AG04449 (cell line): ENCODE measurements at regions not wholly inside any gene's neighbourhood (a gene's known extent, or its start where the extent isn't known, plus 50 kb on each side); places are given as distances from the start of the nearest gene placed in this dataset.

Experiments used
- CTCF ChIA-PET: fragments of 350-600 bp; formaldehyde crosslinking; extraction: SDS; loops from one replicate; lab custom pipeline; 2021; ENCODE audit warnings: antibody characterized with exemption; lab: Yijun Ruan, JAX
- POLR2A ChIA-PET: fragments of 400-600, 350-600 bp; formaldehyde crosslinking; extraction: SDS; loops from one replicate; lab custom pipeline; 2020; ENCODE audit warnings: antibody characterized with exemption, inconsistent platforms; lab: Yijun Ruan, JAX
- DNase-seq: peaks from one replicate; pipeline ENCODE4 v3.0.0-alpha.2; 2010; ENCODE audit warnings: low read depth, low spot score
- H3K4me3 ChIP-seq: 2 replicates; pipeline ENCODE4 v1.5.1; 2011; ENCODE audit warnings: low read depth, mild to moderate bottlenecking, control low read depth, low read length
- TF ChIP-seq, protein P1 (sequence below): IDR thresholded peaks from one replicate; pipeline ENCODE4 v1.5.1; 2011; ENCODE audit warnings: mild to moderate bottlenecking, moderate library complexity, low read length, control low read depth, inconsistent platforms; ENCODE audit not compliant: insufficient read depth; ENCODE audit errors: missing control alignments

DNA sequence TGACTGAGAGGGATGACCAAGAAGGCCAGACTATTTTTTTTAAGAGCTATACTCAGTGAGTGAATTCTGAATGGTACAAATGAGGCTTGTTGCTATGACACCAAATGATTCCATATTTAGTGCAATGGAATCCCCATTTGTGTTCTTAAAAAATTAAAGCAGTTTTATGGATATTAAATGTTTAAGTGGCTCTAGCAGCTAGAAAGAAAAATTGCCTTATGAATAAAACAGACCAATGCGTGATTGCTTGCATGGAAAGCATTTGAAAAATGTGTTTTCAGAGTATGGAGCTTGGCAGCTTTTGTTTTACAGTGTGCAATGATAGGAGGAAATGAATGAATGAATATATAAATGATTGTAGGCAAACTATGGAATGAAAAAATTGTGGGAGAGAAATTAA is 238.8 kb upstream of the DPP10 start:
- no peak for DNase-seq
- CTCF ChIA-PET = no interaction called here
- TF ChIP-seq, protein P1, sequence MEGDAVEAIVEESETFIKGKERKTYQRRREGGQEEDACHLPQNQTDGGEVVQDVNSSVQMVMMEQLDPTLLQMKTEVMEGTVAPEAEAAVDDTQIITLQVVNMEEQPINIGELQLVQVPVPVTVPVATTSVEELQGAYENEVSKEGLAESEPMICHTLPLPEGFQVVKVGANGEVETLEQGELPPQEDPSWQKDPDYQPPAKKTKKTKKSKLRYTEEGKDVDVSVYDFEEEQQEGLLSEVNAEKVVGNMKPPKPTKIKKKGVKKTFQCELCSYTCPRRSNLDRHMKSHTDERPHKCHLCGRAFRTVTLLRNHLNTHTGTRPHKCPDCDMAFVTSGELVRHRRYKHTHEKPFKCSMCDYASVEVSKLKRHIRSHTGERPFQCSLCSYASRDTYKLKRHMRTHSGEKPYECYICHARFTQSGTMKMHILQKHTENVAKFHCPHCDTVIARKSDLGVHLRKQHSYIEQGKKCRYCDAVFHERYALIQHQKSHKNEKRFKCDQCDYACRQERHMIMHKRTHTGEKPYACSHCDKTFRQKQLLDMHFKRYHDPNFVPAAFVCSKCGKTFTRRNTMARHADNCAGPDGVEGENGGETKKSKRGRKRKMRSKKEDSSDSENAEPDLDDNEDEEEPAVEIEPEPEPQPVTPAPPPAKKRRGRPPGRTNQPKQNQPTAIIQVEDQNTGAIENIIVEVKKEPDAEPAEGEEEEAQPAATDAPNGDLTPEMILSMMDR = no peak
- no peak overlapping the region for H3K4me3 ChIP-seq
- POLR2A ChIA-PET = no interaction called here

DNA sequence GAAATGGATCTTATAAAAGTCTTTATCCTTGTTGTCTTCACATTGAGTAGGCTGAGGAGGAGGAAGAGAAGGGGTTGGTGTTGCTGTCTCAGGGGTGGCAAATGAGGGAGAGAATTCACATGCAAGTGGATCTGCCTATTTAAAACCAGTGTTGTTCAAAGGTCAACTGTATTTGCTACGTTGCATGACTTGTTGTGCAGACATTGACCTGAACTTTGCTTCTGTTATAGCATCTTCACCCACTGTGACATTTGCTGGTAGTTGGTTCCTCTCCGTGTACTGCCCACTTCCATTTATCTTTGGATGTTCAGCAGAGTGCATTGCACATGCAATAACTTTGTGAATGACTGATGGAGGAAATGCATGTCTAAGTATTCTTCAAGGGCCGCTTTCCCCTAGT is 228.6 kb upstream of the DPP10 start:
- no peak for DNase-seq
- no peak overlapping the region for H3K4me3 ChIP-seq
- CTCF ChIA-PET = no interaction called here
- TF ChIP-seq, protein P1 = no peak
- POLR2A ChIA-PET = no interaction called here

DNA sequence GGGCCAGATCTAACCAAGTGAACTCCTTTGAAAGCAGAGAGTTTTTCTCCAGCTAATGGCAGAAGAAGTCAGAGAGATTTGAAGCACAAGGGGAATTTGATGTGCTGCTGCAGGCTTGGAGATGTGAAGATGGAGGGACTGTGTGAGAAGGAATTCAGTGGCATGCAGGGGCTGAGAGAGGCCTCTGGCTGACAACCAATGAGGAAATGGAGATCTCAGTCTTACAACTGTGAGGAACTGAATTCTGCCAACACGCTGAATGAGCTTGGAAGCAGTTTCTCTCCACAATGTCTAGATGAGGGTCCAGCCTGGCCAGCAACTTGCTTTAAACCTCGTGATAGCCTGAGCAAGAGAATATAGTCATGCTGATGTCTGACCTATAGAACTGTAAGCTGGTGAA is 224.1 kb upstream of the DPP10 start:
- ChIA-PET CTCF (no interaction called here), POLR2A (no interaction called here)
- no peak for DNase-seq
- TF ChIP-seq, protein P1 = no peak
- H3K4me3 ChIP-seq = no peak overlapping the region

DNA sequence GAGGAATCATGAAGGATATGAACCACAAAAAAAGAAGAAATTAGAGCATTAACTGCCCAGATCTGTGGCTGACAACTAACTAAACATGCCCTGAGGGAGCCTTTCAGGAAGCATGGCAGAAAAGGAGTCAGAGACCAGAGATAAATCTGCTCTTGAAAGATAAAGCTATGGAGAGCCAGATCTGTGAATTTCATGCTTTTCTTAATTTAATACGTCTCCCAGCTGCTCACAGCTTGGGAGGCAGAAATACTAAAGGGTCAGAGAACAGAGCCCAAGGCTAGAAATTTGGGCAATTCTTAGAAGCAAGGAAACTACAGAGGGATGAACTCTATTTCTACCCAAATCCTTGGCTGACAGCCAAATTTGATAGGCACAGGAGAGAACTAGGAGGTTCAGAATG is 223.0 kb upstream of the DPP10 start:
- ChIA-PET CTCF (no interaction called here), POLR2A (no interaction called here)
- DNase-seq = no peak
- H3K4me3 ChIP-seq = no peak overlapping the region
- TF ChIP-seq, protein P1 = no peak

DNA sequence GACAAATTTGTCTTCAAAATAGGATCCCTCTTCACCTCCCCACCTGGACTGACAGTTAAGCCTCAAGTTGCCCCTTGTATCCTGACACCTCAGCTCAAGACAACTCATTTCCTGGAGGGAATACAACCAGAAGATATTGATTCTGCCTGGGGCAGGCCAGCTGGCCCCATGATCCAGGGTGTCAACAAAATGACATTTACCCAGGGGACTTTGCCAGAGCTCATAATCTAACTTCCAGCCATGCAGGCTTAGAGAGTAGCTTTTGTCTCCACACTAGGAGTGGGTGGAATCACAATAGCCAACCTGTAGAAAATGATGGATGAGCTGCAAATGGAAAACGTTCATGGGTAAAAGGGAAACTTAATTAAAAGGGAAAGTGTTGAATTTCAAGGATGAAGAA is 220.1 kb upstream of the DPP10 start:
- POLR2A ChIA-PET = no interaction called here
- H3K4me3 ChIP-seq = no peak overlapping the region
- DNase-seq = no peak
- CTCF ChIA-PET = no interaction called here
- TF ChIP-seq, protein P1 = no peak

DNA sequence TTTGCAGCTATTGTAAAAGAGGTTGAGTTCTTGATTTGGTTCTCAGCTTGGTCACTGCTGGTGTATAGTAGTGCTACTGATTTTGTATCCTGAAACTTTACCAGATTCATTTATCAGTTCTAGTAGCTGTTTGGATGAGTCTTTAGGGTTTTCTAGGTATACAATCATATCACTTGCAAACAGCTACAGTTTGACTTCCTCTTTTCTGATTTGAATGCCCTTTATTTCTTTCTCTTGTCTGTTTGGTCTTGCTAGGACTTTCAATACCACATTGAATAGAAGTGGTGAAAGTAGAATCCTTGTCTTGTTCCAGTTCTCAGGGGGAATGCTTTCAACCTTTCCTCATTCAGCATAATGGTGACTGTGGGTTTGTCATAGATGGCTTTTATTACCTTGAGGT is 210.5 kb upstream of the DPP10 start:
- DNase-seq = no peak
- POLR2A ChIA-PET = no interaction called here
- H3K4me3 ChIP-seq = no peak overlapping the region
- CTCF ChIA-PET = no interaction called here
- TF ChIP-seq, protein P1 = no peak
